ENCODE measurements at regions not wholly inside any gene's neighbourhood (a gene's known extent, or its start where the extent isn't known, plus 50 kb on each side); places are given as distances from the start of the nearest gene placed in this dataset.

- Histone ChIP-seq H4K20me1 (ENCODE audit: insufficient read depth, low read length) (no peaks in the 10 kb centered on the region), H3K27ac (ENCODE audit: low read depth, low read length, poor library complexity, severe bottlenecking) (no peak overlapping the region), H2AFZ (ENCODE audit: low read length) (no peak overlapping the region), H3K79me2 (ENCODE audit: insufficient read depth, low read depth, low read length) (no peaks in the 10 kb centered on the region), H3K36me3 (ENCODE audit: insufficient read depth, low read length) (no peaks in the 10 kb centered on the region), H3K4me3 (ENCODE audit: low read depth, low read length, poor library complexity, severe bottlenecking) (no peak overlapping the region), H3K9me3 (ENCODE audit: low read length) (no peaks in the 10 kb centered on the region), H3K4me1 (ENCODE audit: insufficient read depth, low read length, poor library complexity, severe bottlenecking) (no peaks in the 10 kb centered on the region), H3K4me2 (ENCODE audit: low read length) (no peak overlapping the region), H3K9me2 (ENCODE audit: insufficient read depth, low read length) (no peaks in the 10 kb centered on the region)
- no peak for TF ChIP-seq EZH2phosphoT487 (IDR thresholded peaks at IDR 0.05; ENCODE audit: borderline replicate concordance, low read depth, low read length)
- no peak for TF ChIP-seq CTCF (conservative IDR thresholded peaks at IDR 0.05; ENCODE audit: low read length)
- ChIA-PET POLR2A (no interaction called here), CTCF (ENCODE audit: unreplicated experiment) (no interaction called here)
- intact Hi-C loops (cut with micrococcal nuclease; ENCODE audit: unreplicated experiment) = no loop called here
- no peak for DNase-seq (ENCODE audit: low spot score)
- no TSS peak for BruUV-seq (replicated peaks)
These were observed 584.5 kb downstream of the NUF2 start for GRCh38 chr1:163906283-163906682.

GRCh38 chr1:163912170-163912884 is 590.6 kb downstream of the NUF2 start:
- Histone ChIP-seq H3K4me2 (ENCODE audit: low read length) (no peak overlapping the region), H3K36me3 (ENCODE audit: insufficient read depth, low read length) (no peaks in the 10 kb centered on the region), H3K79me2 (ENCODE audit: insufficient read depth, low read depth, low read length) (no peaks in the 10 kb centered on the region), H3K9me2 (ENCODE audit: insufficient read depth, low read length) (no peaks in the 10 kb centered on the region), H3K9me3 (ENCODE audit: low read length) (no peaks in the 10 kb centered on the region), H3K4me1 (ENCODE audit: insufficient read depth, low read length, poor library complexity, severe bottlenecking) (no peaks in the 10 kb centered on the region), H4K20me1 (ENCODE audit: insufficient read depth, low read length) (no peaks in the 10 kb centered on the region), H2AFZ (ENCODE audit: low read length) (no peak overlapping the region), H3K4me3 (ENCODE audit: low read depth, low read length, poor library complexity, severe bottlenecking) (no peak overlapping the region), H3K27ac (ENCODE audit: low read depth, low read length, poor library complexity, severe bottlenecking) (no peak overlapping the region)
- no peak for TF ChIP-seq EZH2phosphoT487 (IDR thresholded peaks at IDR 0.05; ENCODE audit: borderline replicate concordance, low read depth, low read length)
- TF ChIP-seq CTCF (conservative IDR thresholded peaks at IDR 0.05; ENCODE audit: low read length) = no peak
- DNase-seq (ENCODE audit: low spot score) = no peak
- BruUV-seq (replicated peaks) = no TSS peak
- POLR2A ChIA-PET = no interaction called here
- CTCF ChIA-PET (ENCODE audit: unreplicated experiment) = no interaction called here
- intact Hi-C loops (cut with micrococcal nuclease; ENCODE audit: unreplicated experiment) = no loop called here

- H3K4me2 ChIP-seq (ENCODE audit: low read length) = no peak overlapping the region
- no peak overlapping the region for H3K27ac ChIP-seq (ENCODE audit: low read depth, low read length, poor library complexity, severe bottlenecking)
- TF ChIP-seq EZH2phosphoT487 (IDR thresholded peaks at IDR 0.05; ENCODE audit: borderline replicate concordance, low read depth, low read length) (no peak), CTCF (conservative IDR thresholded peaks at IDR 0.05; ENCODE audit: low read length) (no peak)
- H4K20me1 ChIP-seq (ENCODE audit: insufficient read depth, low read length) = no peaks in the 10 kb centered on the region
- no peak for DNase-seq (ENCODE audit: low spot score)
- no peaks in the 10 kb centered on the region for H3K4me1 ChIP-seq (ENCODE audit: insufficient read depth, low read length, poor library complexity, severe bottlenecking)
- BruUV-seq (replicated peaks) = no TSS peak
- H3K4me3 ChIP-seq (ENCODE audit: low read depth, low read length, poor library complexity, severe bottlenecking) = no peak overlapping the region
- no peak overlapping the region for H2AFZ ChIP-seq (ENCODE audit: low read length)
- no peaks in the 10 kb centered on the region for H3K79me2 ChIP-seq (ENCODE audit: insufficient read depth, low read depth, low read length)
- intact Hi-C loops (cut with micrococcal nuclease; ENCODE audit: unreplicated experiment) = no loop called here
- ChIA-PET POLR2A (interaction anchor here (0.6 to 0.7 kb wide), 2 partner anchors 256 to 293 kb away, joined by 3 to 6 read pairs; no protein-coding TSS in a partner anchor), CTCF (ENCODE audit: unreplicated experiment) (no interaction called here)
- H3K9me2 ChIP-seq (ENCODE audit: insufficient read depth, low read length) = no peaks in the 10 kb centered on the region
- no peaks in the 10 kb centered on the region for H3K36me3 ChIP-seq (ENCODE audit: insufficient read depth, low read length)
- H3K9me3 ChIP-seq (ENCODE audit: low read length) = no peaks in the 10 kb centered on the region
These were observed 593.1 kb downstream of the NUF2 start for GRCh38 chr1:163914785-163915413.
